Karpas-422 (cell line): ENCODE measurements at regions not wholly inside any gene's neighbourhood (a gene's known extent, or its start where the extent isn't known, plus 50 kb on each side); places are given as distances from the start of the nearest gene placed in this dataset.

Experiments
- DNase-seq: peaks from one replicate; pipeline ENCODE4 v3.0.0-alpha.2; 2015
- H2AFZ ChIP-seq: fragments of 200-600 bp; sonication (generic); 2 replicates; pipeline ENCODE4 v1.6.1; 2014; ENCODE audit warnings: antibody characterized with exemption, low read length, mixed read lengths
- H3K27ac ChIP-seq: fragments of 200-600 bp; sonication (generic); 2 replicates; pipeline ENCODE4 v1.5.1; 2014; ENCODE audit warnings: mild to moderate bottlenecking, low read length, moderate library complexity
- H3K27me3 ChIP-seq: fragments of 200-600 bp; sonication (generic); 2 replicates; pipeline ENCODE4 v1.6.1; 2014; ENCODE audit warnings: low read length, mixed read lengths
- H3K36me3 ChIP-seq: fragments of 200-600 bp; sonication (generic); 2 replicates; pipeline ENCODE4 v1.6.1; 2014; ENCODE audit warnings: low read length, mixed read lengths; ENCODE audit not compliant: insufficient read depth
- H3K4me1 ChIP-seq: fragments of 200-600 bp; sonication (generic); 2 replicates; pipeline ENCODE4 v1.6.1; 2014; ENCODE audit warnings: mild to moderate bottlenecking, low read length, mixed read lengths
- H3K4me2 ChIP-seq: fragments of 200-600 bp; sonication (generic); 2 replicates; pipeline ENCODE4 v1.6.1; 2014; ENCODE audit warnings: low read length, low read depth, mild to moderate bottlenecking; ENCODE audit not compliant: poor library complexity, severe bottlenecking
- H3K4me3 ChIP-seq: fragments of 200-600 bp; sonication (generic); 2 replicates; pipeline ENCODE4 v1.5.1; 2014; ENCODE audit warnings: mild to moderate bottlenecking, antibody characterized with exemption, low read length, mixed read lengths
- H3K79me2 ChIP-seq: fragments of 200-600 bp; sonication (generic); 2 replicates; pipeline ENCODE4 v1.6.1; 2014; ENCODE audit warnings: mild to moderate bottlenecking, low read length, mixed read lengths
- H3K9ac ChIP-seq: fragments of 200-600 bp; sonication (generic); 2 replicates; pipeline ENCODE4 v1.6.0; 2014; ENCODE audit warnings: low read length
- H3K9me2 ChIP-seq: fragments of 200-600 bp; sonication (generic), shearing (Covaris generic); replicated peaks from 2 replicates; pipeline ENCODE4 v1.6.0; 2014; ENCODE audit warnings: mild to moderate bottlenecking, low read length, moderate library complexity; ENCODE audit not compliant: insufficient read depth
- H3K9me3 ChIP-seq: fragments of 300-700, 200-600 bp; sonication (generic); 2 replicates; pipeline ENCODE4 v1.6.1; 2014; ENCODE audit warnings: low read length, mixed read lengths
- H4K20me1 ChIP-seq: fragments of 200-600 bp; sonication (generic); 2 replicates; pipeline ENCODE4 v1.6.1; 2014; ENCODE audit warnings: mild to moderate bottlenecking, antibody characterized with exemption, low read length, low read depth; ENCODE audit not compliant: insufficient read depth

DNA sequence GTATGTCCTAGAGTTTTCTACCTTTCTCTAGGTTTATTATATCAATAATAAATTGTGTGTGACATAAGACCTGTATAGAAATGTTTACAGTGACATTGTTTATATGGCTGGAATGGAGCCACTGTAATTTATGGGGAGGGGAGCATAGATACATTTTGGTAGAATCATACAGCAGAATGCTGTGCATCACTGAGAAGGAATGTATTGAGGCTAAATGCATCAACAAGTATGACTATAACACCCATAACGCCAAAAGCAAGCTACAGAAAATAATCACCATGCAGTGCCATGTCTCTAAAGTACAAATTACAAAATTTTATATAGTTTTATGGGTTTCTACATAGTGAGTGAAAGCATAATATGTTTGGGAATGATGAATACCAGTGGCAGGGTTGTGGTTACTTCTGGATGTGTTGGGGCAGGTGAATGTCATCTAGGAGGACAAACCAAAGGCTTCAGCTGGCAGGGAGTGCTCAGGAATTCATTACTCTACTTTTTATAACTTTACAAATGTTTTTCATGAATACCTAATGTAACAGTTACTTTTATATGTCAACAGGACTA lies 226.0 kb upstream of the NETO1 start:
- peaks cover 42% of the 10 kb centered on the region for H3K9me3 ChIP-seq
- no peak overlapping the region for H3K4me2 ChIP-seq
- no peaks in the 10 kb centered on the region for H4K20me1 ChIP-seq
- DNase-seq, result no peak
- no peaks in the 10 kb centered on the region for H3K4me1 ChIP-seq
- no peaks in the 10 kb centered on the region for H3K36me3 ChIP-seq
- no peak overlapping the region for H3K27ac ChIP-seq
- H3K4me3 ChIP-seq, result no peak overlapping the region
- no peaks in the 10 kb centered on the region for H3K27me3 ChIP-seq
- no peaks in the 10 kb centered on the region for H3K9me2 ChIP-seq
- H3K9ac ChIP-seq, result no peak overlapping the region
- H2AFZ ChIP-seq, result no peak overlapping the region
- no peaks in the 10 kb centered on the region for H3K79me2 ChIP-seq

DNA sequence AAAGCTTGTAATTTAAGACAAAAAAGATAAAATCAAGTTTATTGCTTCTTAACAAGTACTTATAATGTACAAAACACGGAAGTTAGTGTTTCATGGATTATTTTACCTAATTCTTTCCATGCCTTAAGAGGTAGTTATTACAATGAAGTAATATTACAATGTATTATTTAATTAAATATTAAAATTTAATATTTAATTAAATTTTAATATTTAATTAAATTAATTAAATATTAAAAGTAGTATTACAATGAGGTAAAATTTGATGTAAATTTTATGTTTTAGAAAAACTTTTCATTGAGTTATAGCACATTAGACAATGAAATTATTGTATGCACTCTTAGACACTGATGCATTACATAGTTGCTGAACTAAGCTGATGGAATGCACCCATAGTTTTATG lies 220.7 kb upstream of the NETO1 start:
- Histone ChIP-seq H3K27me3 (no peaks in the 10 kb centered on the region), H3K4me1 (no peaks in the 10 kb centered on the region), H3K4me2 (no peak overlapping the region), H3K9me3 (peaks cover 36% of the 10 kb centered on the region), H4K20me1 (no peaks in the 10 kb centered on the region), H3K79me2 (no peaks in the 10 kb centered on the region), H2AFZ (no peak overlapping the region), H3K27ac (no peak overlapping the region), H3K36me3 (no peaks in the 10 kb centered on the region), H3K9me2 (no peaks in the 10 kb centered on the region), H3K9ac (no peak overlapping the region), H3K4me3 (no peak overlapping the region)
- no peak for DNase-seq

DNA sequence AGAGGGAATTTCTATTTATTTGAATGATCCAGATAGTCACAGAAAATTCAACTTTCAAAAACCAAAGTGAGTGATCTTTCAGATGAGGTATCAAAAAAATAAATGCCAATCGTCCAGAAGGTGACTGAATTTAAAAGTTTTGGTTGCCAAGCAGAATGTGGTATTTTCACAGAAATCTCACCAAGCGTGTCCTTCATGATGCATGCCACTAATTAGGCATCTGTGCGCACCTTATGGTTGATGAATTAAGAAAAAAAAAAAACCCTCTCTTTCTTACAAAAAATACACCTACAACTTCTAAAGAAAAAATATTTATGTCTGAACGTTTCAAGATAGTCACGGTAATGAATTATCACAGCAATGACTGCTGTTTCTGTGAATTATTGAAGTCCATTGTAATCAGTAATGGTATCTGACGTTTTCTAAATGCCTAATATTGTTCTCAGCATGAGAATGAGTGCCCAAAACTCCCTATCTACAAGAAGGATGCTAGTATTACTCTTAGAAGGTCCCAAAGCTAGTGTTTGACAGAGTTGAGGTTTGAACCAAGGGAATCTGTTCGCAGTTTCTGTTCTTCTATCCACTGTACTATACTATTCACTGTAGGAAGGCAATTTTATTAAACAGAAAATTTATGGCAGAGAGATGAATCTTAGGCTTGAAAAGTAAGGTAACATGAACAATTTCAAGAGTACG lies 219.6 kb upstream of the NETO1 start:
- H3K36me3 ChIP-seq, result no peaks in the 10 kb centered on the region
- no peaks in the 10 kb centered on the region for H3K79me2 ChIP-seq
- no peaks in the 10 kb centered on the region for H3K9me2 ChIP-seq
- H3K9me3 ChIP-seq, result peaks cover 36% of the 10 kb centered on the region
- no peaks in the 10 kb centered on the region for H3K27me3 ChIP-seq
- H3K4me3 ChIP-seq, result no peak overlapping the region
- H3K9ac ChIP-seq, result no peak overlapping the region
- no peak overlapping the region for H3K27ac ChIP-seq
- no peaks in the 10 kb centered on the region for H4K20me1 ChIP-seq
- H3K4me2 ChIP-seq, result no peak overlapping the region
- no peaks in the 10 kb centered on the region for H3K4me1 ChIP-seq
- no peak overlapping the region for H2AFZ ChIP-seq
- DNase-seq, result no peak

DNA sequence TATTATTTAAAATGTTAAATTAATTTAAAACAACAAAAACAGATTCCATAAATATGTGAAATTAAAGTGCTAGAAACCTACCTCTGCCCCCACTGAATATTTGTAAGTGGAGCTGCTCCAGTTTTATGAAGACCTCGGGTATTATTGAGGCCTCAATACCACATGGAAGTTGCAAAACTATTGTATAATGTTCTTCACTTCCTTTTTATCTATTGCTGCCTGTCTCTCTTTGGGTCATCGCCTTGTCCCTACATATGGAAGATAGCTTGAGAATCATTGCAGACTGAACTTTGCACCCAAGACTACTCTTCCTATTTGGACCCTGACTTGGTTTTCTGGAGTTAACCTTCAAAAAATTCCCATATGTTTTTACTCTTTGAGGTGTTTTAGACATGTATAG lies 212.1 kb upstream of the NETO1 start:
- H3K9ac ChIP-seq, result no peak overlapping the region
- H4K20me1 ChIP-seq, result no peaks in the 10 kb centered on the region
- no peak overlapping the region for H2AFZ ChIP-seq
- no peaks in the 10 kb centered on the region for H3K9me2 ChIP-seq
- H3K27me3 ChIP-seq, result no peaks in the 10 kb centered on the region
- no peak overlapping the region for H3K4me2 ChIP-seq
- no peaks in the 10 kb centered on the region for H3K79me2 ChIP-seq
- H3K9me3 ChIP-seq, result peaks cover 43% of the 10 kb centered on the region
- no peaks in the 10 kb centered on the region for H3K4me1 ChIP-seq
- no peaks in the 10 kb centered on the region for H3K36me3 ChIP-seq
- DNase-seq, result no peak
- H3K27ac ChIP-seq, result no peak overlapping the region
- H3K4me3 ChIP-seq, result no peak overlapping the region

DNA sequence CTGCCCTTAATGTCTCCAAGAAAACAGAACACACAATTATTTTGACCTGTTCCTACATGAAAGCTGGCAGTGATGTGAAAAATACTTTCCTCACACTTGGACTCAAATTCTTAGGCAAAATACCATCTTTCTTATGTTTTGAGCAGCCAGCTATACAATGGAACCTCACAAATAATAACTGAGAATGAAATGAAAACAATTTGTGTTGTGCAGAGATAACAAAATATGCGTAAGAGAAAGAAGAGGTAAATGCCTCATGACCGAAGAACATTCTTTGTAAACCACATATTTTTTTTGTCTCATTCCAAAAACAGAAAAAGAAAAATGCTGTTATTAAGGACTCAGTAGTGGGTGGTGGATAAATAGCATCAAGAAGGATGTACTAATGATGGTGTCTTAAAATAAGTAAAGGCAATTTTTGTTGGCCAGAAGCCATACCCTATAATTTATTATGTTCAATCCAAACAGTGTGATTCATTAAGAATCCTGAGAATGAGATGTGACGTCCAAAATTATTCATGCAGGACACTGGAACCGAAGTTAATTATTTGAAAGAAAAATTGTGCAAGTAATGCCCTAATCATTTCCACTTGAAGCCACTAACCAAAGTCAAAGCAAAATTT lies 193.0 kb upstream of the NETO1 start:
- no peaks in the 10 kb centered on the region for H3K79me2 ChIP-seq
- H3K4me2 ChIP-seq, result no peak overlapping the region
- no peaks in the 10 kb centered on the region for H3K27me3 ChIP-seq
- no peak overlapping the region for H2AFZ ChIP-seq
- peaks cover 62% of the 10 kb centered on the region for H3K9me3 ChIP-seq
- H4K20me1 ChIP-seq, result no peaks in the 10 kb centered on the region
- no peak overlapping the region for H3K4me3 ChIP-seq
- no peak overlapping the region for H3K9ac ChIP-seq
- DNase-seq, result no peak
- H3K4me1 ChIP-seq, result no peaks in the 10 kb centered on the region
- H3K9me2 ChIP-seq, result no peaks in the 10 kb centered on the region; the same call in 1 of the 2 replicates
- H3K27ac ChIP-seq, result no peak overlapping the region
- H3K36me3 ChIP-seq, result no peaks in the 10 kb centered on the region

DNA sequence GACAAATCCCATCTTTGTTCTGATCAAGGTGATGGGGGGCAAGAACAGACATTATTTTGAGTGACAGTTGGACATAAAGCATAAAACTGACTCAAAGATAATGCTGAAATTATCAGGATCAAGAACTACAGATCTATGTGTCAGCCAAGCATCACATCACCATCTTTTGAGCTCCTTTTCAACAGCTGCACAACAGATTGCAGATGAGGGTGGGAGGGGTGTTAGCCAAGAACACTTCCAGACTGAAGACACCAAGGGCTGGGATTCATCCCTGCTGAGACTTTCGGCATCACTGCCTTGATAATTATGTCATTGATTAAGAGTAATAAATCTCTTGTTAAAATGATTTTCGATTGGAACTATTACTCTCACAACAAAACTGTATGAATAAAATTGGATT lies 191.5 kb upstream of the NETO1 start:
- H3K36me3 ChIP-seq, result no peaks in the 10 kb centered on the region
- no peaks in the 10 kb centered on the region for H3K79me2 ChIP-seq
- no peak overlapping the region for H3K4me2 ChIP-seq
- H3K9ac ChIP-seq, result no peak overlapping the region
- no peaks in the 10 kb centered on the region for H4K20me1 ChIP-seq
- H3K27ac ChIP-seq, result no peak overlapping the region
- no peaks in the 10 kb centered on the region for H3K27me3 ChIP-seq
- H3K9me3 ChIP-seq, result peaks cover 60% of the 10 kb centered on the region
- DNase-seq, result no peak
- no peaks in the 10 kb centered on the region for H3K4me1 ChIP-seq
- no peak overlapping the region for H3K4me3 ChIP-seq
- no peak overlapping the region for H2AFZ ChIP-seq
- no peaks in the 10 kb centered on the region; the same call in 1 of the 2 replicates for H3K9me2 ChIP-seq

DNA sequence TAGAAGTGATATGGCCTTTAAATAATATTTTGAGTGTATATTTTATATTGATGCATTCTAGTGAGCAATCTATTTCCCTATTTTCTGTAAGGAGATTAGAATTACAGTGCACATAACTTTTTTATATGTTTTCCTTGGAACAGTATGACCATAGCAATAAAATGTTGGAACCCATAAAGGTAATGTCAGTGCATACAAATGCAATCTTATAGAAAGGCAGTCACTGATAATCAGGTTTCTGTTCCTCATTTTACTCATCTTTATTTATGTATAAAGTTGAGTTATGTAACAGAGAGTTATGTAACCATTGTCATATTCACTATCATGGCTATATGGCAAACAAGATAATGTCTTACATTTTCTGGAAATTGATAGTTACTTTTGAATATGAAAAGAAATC lies 179.9 kb upstream of the NETO1 start:
- Histone ChIP-seq H3K9me3 (peaks cover 32% of the 10 kb centered on the region), H3K79me2 (no peaks in the 10 kb centered on the region), H3K9ac (no peak overlapping the region), H3K4me3 (no peak overlapping the region), H3K36me3 (no peaks in the 10 kb centered on the region), H3K4me1 (no peaks in the 10 kb centered on the region), H2AFZ (no peak overlapping the region), H4K20me1 (no peaks in the 10 kb centered on the region), H3K27me3 (no peaks in the 10 kb centered on the region), H3K9me2 (no peaks in the 10 kb centered on the region), H3K27ac (no peak overlapping the region), H3K4me2 (no peak overlapping the region)
- DNase-seq, result no peak

DNA sequence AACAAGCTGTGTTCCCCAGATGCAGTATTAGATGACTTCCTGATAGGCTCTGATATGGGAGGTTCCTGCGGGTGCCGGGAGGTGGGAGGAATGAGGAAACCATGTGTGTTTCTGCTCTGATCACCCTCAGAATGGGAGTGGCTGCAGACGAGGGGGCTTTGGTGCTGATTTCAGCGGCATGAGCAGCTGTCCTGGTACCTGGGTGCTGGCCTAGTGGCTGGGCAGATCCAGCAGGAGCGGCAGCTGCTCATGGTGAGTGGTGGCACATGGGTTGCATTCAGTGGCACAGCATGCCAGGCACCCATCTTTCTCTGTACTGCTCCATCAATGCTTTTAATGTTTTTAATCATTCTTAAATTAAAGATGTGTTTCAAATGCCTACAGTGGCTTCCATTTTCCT lies 177.2 kb upstream of the NETO1 start:
- no peak for DNase-seq
- no peaks in the 10 kb centered on the region for H3K79me2 ChIP-seq
- H3K36me3 ChIP-seq, result no peaks in the 10 kb centered on the region
- no peaks in the 10 kb centered on the region for H3K9me2 ChIP-seq
- no peaks in the 10 kb centered on the region for H3K27me3 ChIP-seq
- no peak overlapping the region for H3K9ac ChIP-seq
- H3K4me2 ChIP-seq, result no peak overlapping the region
- H2AFZ ChIP-seq, result no peak overlapping the region
- no peaks in the 10 kb centered on the region for H3K4me1 ChIP-seq
- peaks cover 45% of the 10 kb centered on the region for H3K9me3 ChIP-seq
- no peak overlapping the region for H3K4me3 ChIP-seq
- no peaks in the 10 kb centered on the region for H4K20me1 ChIP-seq
- no peak overlapping the region for H3K27ac ChIP-seq
